Cardiac muscle cell (in vitro differentiated cells and primary cell): ENCODE measurements at regions not wholly inside any gene's neighbourhood (a gene's known extent, or its start where the extent isn't known, plus 50 kb on each side); places are given as distances from the start of the nearest gene placed in this dataset.

Experiments
- DNase-seq, 2 donors: peaks; one replicate each; pipeline versions ENCODE4 v3.0.0 to v3.0.0-alpha.2; 2010 to 2017; ENCODE audit warnings: low read depth in 1 of 2, low spot score in 1 of 2
- H3K27ac ChIP-seq: fragments of 200-600 bp; sonication (generic); 2 replicates; pipeline ENCODE4 v1.5.1; 2016
- H3K27me3 ChIP-seq: fragments of 200-600 bp; sonication (generic); 2 replicates; pipeline ENCODE4 v1.6.0; 2016; ENCODE audit warnings: control low read depth
- H3K36me3 ChIP-seq: fragments of 200-600 bp; sonication (generic); 2 replicates; pipeline ENCODE4 v1.5.1; 2016; ENCODE audit warnings: control low read depth
- H3K4me1 ChIP-seq: fragments of 200-600 bp; sonication (generic); 2 replicates; pipeline ENCODE4 v1.8.1; 2017; ENCODE audit warnings: low read depth, mild to moderate bottlenecking, mixed run types
- H3K4me3 ChIP-seq: fragments of 200-600 bp; sonication (generic); 2 replicates; pipeline ENCODE4 v1.5.1; 2016; ENCODE audit warnings: mild to moderate bottlenecking
- H3K9me3 ChIP-seq: fragments of 200-600 bp; sonication (generic); 2 replicates; pipeline ENCODE4 v1.5.1; 2017; ENCODE audit warnings: low read depth, mild to moderate bottlenecking, control low read depth
- TF ChIP-seq, protein P1 (sequence below): IDR thresholded peaks from 2 replicates; pipeline ENCODE4 v1.5.1; 2012; ENCODE audit warnings: low read depth, mild to moderate bottlenecking, low read length

GRCh38 chr18:5768454-5768853 is 126.9 kb downstream of the TMEM200C start:
- no peak for DNase-seq
- H3K27me3 ChIP-seq = peaks cover 29% of the 10 kb centered on the region
- H3K36me3 ChIP-seq = no peaks in the 10 kb centered on the region
- TF ChIP-seq, protein P1, sequence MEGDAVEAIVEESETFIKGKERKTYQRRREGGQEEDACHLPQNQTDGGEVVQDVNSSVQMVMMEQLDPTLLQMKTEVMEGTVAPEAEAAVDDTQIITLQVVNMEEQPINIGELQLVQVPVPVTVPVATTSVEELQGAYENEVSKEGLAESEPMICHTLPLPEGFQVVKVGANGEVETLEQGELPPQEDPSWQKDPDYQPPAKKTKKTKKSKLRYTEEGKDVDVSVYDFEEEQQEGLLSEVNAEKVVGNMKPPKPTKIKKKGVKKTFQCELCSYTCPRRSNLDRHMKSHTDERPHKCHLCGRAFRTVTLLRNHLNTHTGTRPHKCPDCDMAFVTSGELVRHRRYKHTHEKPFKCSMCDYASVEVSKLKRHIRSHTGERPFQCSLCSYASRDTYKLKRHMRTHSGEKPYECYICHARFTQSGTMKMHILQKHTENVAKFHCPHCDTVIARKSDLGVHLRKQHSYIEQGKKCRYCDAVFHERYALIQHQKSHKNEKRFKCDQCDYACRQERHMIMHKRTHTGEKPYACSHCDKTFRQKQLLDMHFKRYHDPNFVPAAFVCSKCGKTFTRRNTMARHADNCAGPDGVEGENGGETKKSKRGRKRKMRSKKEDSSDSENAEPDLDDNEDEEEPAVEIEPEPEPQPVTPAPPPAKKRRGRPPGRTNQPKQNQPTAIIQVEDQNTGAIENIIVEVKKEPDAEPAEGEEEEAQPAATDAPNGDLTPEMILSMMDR = no peak
- peaks cover 7% of the 10 kb centered on the region for H3K4me1 ChIP-seq
- no peak overlapping the region for H3K27ac ChIP-seq
- H3K4me3 ChIP-seq = no peak overlapping the region
- H3K9me3 ChIP-seq = no peaks in the 10 kb centered on the region

DNA sequence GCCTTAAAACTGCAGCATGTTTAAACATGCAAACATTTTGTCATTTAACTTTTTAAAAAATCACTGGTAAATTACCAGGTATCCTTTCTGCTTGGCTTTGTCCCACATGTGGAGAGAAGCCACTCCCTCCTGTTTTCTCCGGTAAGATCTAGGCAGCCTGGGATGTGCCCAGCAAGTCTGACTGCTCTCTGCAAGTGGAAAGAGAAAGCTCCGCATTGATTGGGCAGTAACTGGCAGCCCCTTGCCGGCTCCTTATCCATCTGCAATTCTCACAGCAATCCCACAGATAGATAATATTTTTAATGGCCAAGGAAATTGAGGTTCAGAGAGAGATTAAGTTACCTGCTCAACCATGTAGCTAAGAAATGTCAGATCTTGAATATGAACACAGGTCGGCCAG is 136.1 kb downstream of the TMEM200C start:
- TF ChIP-seq, protein P1 = no peak
- Histone ChIP-seq H3K9me3 (no peaks in the 10 kb centered on the region), H3K4me1 (no peaks in the 10 kb centered on the region), H3K4me3 (no peak overlapping the region), H3K27me3 (peaks cover 5% of the 10 kb centered on the region), H3K27ac (no peak overlapping the region), H3K36me3 (no peaks in the 10 kb centered on the region)
- no peak for DNase-seq

DNA sequence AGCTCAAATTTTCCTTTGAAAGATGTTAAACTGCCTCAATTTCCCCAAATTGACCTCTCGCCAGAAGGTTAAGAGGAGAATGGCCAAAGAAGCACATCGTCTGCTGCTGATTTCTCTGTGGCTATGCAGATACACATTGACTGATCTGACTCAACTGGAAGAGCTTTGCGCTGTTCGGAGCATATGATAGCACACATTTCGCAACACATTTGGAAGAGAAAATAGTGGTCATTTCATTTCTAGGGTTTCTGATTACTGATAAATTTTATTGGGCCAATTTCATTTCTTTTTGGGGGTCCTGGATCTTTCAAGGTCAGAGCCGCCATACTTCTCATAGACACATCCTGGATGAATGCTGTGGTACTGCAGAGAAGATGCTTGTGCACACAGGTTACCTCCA is 138.5 kb downstream of the TMEM200C start:
- Histone ChIP-seq H3K4me1 (no peaks in the 10 kb centered on the region), H3K27me3 (no peaks in the 10 kb centered on the region), H3K4me3 (no peak overlapping the region), H3K27ac (no peak overlapping the region), H3K36me3 (no peaks in the 10 kb centered on the region), H3K9me3 (no peaks in the 10 kb centered on the region)
- TF ChIP-seq, protein P1 = no peak
- DNase-seq = no peak

DNA sequence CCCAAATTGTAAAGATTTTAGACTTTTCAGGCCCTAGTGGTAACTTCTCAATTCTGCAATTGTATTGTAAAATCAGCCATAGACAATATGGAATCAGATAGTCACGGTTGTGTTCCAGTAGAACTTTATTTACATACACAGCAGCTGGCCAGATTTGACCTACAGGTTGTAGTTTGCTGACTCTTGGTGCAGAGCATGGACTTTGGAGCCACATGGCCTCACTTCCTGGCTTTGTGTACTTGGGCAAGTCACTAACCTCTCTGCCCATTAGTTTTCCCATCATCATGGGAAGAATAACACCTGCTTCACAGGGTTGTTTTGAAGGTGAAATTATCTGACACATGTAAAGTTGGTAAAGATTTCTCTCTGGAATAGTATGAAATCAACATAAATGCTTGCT is 147.6 kb downstream of the TMEM200C start:
- Histone ChIP-seq H3K4me1 (peaks cover 11% of the 10 kb centered on the region), H3K9me3 (no peaks in the 10 kb centered on the region), H3K36me3 (no peaks in the 10 kb centered on the region), H3K27me3 (no peaks in the 10 kb centered on the region), H3K27ac (no peak overlapping the region), H3K4me3 (no peak overlapping the region)
- TF ChIP-seq, protein P1 = no peak
- DNase-seq = no peak

- no peaks in the 10 kb centered on the region for H3K36me3 ChIP-seq
- TF ChIP-seq, protein P1 = no peak
Observed at GRCh38 chr18:5746844-5747243, 148.5 kb downstream of the TMEM200C start.

DNA sequence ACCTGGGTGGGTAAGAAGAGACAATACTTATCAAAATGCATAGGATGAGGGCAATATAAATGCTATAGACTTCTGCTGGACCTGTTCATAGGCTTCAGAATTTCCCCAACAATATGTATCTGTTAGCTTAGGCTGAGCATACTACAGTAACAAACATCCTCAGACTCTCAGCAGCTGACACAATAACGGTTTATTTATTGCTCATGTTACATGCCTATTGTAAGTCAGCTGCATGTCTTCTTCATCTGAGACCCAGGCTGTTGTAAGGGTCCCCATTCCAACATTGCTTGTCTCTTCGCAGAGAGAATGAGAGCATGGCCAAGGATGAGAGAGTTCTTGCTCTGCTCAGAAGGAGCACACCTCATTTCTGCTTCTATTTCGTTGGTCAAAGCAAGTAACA is 150.7 kb downstream of the TMEM200C start:
- TF ChIP-seq, protein P1 = no peak
- H3K27ac ChIP-seq = no peak overlapping the region
- H3K9me3 ChIP-seq = no peaks in the 10 kb centered on the region
- no peaks in the 10 kb centered on the region for H3K36me3 ChIP-seq
- peaks cover 11% of the 10 kb centered on the region for H3K4me1 ChIP-seq
- no peak for DNase-seq
- H3K27me3 ChIP-seq = no peaks in the 10 kb centered on the region
- no peak overlapping the region for H3K4me3 ChIP-seq

More at GRCh38 chr18:5746844-5747243, 148.5 kb downstream of the TMEM200C start:
- Histone ChIP-seq H3K27ac (no peak overlapping the region), H3K27me3 (no peaks in the 10 kb centered on the region), H3K4me3 (no peak overlapping the region), H3K9me3 (no peaks in the 10 kb centered on the region), H3K4me1 (peaks cover 11% of the 10 kb centered on the region)
- DNase-seq = no peak
